ENCODE measurements at regions not wholly inside any gene's neighbourhood (a gene's known extent, or its start where the extent isn't known, plus 50 kb on each side); places are given as distances from the start of the nearest gene placed in this dataset.
A peak's percentile ranks its signal among the peaks of the same experiment; 100 is the strongest.
"Not testable (repeated sequence)": the region's sequence is repeated elsewhere in the genome, so short reads cannot be mapped to it uniquely, and the experiment has no call there.

DNA sequence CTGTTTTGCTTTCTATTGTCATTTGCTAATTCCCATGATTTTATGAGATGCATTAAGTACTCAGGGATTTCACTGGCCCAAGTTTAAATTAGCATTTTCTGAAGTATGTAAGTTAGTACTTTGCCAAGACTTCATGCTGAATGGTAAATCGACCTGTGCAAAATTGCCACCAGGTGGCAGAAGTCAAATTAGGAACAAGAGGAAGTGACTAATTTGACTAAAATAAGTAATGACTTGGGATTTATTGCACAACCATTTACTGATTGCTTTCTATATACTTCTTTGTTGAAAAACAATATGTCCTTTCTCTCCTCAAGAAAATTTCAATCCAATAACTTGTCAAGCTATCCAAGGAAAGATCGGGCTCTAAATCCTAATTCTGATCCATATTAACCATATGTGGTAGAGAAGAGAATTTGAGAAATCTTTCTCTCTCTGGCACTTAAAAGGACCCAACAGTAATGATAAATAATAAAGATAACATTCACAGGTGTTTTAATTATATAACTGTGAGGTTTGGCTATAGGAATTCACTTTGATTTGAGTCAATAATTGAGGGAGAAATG is 253.7 kb upstream of the CHORDC1 start:
- Histone ChIP-seq H3K4me1 (no peaks in the 10 kb centered on the region), H3K27ac (no peak overlapping the region), H3K27me3 (no peaks in the 10 kb centered on the region), H3K9me3 (no peaks in the 10 kb centered on the region), H3K36me3 (no peaks in the 10 kb centered on the region), H3K4me3 (no peak overlapping the region)
- TF ChIP-seq EP300 (IDR thresholded peaks at IDR 0.05), result no peak
- no peak for TF ChIP-seq POLR2AphosphoS5 (IDR thresholded peaks at IDR 0.05)
- no peak for TF ChIP-seq POLR2A (IDR thresholded peaks at IDR 0.05)
- TF ChIP-seq CTCF (IDR thresholded peaks at IDR 0.05), result peak; percentile 9 to 42 (median 15)
- no peak for ATAC-seq
- WGBS, 2 donors (ENCODE audit: low coverage in 1 of 2), result 37 to 38% methylated on average over 2 of the region's 2 CpGs

GRCh38 chr11:90468923-90469322 is 246.1 kb upstream of the CHORDC1 start:
- ATAC-seq, result no peak
- H3K27me3 ChIP-seq, result no peaks in the 10 kb centered on the region
- H3K4me1 ChIP-seq, result no peaks in the 10 kb centered on the region
- 40 to 44% methylated on average over 2 of the region's 2 CpGs for WGBS, 2 donors (ENCODE audit: low coverage in 1 of 2)
- no peak overlapping the region for H3K4me3 ChIP-seq
- H3K9me3 ChIP-seq, result no peaks in the 10 kb centered on the region
- TF ChIP-seq EP300 (IDR thresholded peaks at IDR 0.05) (no peak), POLR2AphosphoS5 (IDR thresholded peaks at IDR 0.05) (no peak), POLR2A (IDR thresholded peaks at IDR 0.05) (no peak), CTCF (IDR thresholded peaks at IDR 0.05) (no peak)
- no peak overlapping the region for H3K27ac ChIP-seq
- no peaks in the 10 kb centered on the region for H3K36me3 ChIP-seq

- TF ChIP-seq POLR2A (IDR thresholded peaks at IDR 0.05) (no peak), EP300 (IDR thresholded peaks at IDR 0.05) (no peak), CTCF (IDR thresholded peaks at IDR 0.05) (no peak), POLR2AphosphoS5 (IDR thresholded peaks at IDR 0.05) (no peak)
- no peaks in the 10 kb centered on the region for H3K9me3 ChIP-seq
- WGBS, 2 donors (ENCODE audit: low coverage in 1 of 2), result 94 to 97% methylated on average over 2 to 5 of the region's 5 CpGs
- no peak for ATAC-seq
- no peaks in the 10 kb centered on the region for H3K27me3 ChIP-seq
- no peak overlapping the region for H3K27ac ChIP-seq
- no peaks in the 10 kb centered on the region for H3K36me3 ChIP-seq
- no peaks in the 10 kb centered on the region for H3K4me1 ChIP-seq
- no peak overlapping the region for H3K4me3 ChIP-seq
Measured at GRCh38 chr11:90465553-90465952, 242.7 kb upstream of the CHORDC1 start.

DNA sequence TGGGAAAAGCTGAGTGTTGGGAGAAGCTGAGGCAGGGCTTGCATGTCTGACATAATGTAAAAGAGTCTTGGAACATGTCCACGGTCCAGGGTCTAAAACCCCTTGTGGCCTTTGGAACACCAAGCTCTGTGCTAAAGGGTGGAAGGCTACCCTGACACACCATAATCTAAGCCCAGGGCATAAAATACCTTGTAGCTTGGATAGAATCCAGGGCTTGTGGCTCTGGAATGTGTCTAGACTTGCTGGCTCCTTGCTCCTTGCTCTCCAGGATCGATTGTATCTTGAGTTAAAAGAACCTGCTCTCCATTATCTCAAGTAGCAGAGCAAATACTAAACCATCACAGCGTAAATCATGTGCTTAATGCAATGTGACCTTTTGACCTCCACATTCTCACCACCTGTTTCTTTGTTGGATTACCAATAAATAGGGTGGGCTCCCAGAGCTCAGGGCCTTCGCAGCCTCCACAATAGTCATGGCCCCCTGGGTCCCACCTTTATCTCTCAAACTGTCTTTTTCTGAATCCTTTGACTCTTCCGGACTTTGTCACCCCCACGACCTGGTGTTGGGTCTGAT is 232.6 kb upstream of the CHORDC1 start:
- not testable (repeated sequence) for H3K27me3 ChIP-seq, H3K4me3 ChIP-seq, H3K36me3 ChIP-seq, H3K4me1 ChIP-seq, H3K9me3 ChIP-seq, H3K27ac ChIP-seq, ATAC-seq
- 53 to 67% methylated on average over 3 to 6 of the region's 6 CpGs for WGBS, 2 donors (ENCODE audit: low coverage in 1 of 2)

DNA sequence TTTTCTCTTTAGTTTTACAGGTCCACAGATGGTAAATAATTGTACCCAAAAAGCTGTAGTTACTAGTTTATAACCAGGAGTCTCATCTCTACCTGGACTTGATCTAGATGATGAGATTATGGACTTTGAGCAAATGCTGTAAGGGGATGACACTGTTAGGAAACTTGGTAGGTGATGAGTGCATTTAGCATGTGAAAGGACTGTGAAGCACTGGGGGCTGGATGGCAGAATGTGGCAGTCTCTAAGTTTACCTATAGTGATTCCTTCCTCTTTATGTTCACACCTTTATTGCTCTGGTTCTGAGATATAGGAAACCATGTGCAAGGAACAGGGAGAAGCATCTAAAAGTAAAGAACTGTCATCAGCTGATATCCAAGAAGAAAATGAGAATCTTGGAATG is 230.7 kb upstream of the CHORDC1 start:
- H3K27me3 ChIP-seq, result no peaks in the 10 kb centered on the region
- no peaks in the 10 kb centered on the region for H3K9me3 ChIP-seq
- H3K4me1 ChIP-seq, result no peaks in the 10 kb centered on the region
- no peak overlapping the region for H3K27ac ChIP-seq
- TF ChIP-seq EP300 (IDR thresholded peaks at IDR 0.05) (no peak), POLR2AphosphoS5 (IDR thresholded peaks at IDR 0.05) (no peak), CTCF (IDR thresholded peaks at IDR 0.05) (no peak), POLR2A (IDR thresholded peaks at IDR 0.05) (no peak)
- no peak for ATAC-seq
- no peaks in the 10 kb centered on the region for H3K36me3 ChIP-seq
- H3K4me3 ChIP-seq, result no peak overlapping the region
